B cell (primary cell): ENCODE measurements at regions not wholly inside any gene's neighbourhood (a gene's known extent, or its start where the extent isn't known, plus 50 kb on each side); places are given as distances from the start of the nearest gene placed in this dataset.

ENCODE experiments used
- ATAC-seq: fragments of 200-7000 bp; cut with Tn5 transposase; one replicate; pipeline ENCODE4 v1.10.0; 2021; ENCODE audit warnings: low read depth, mild to moderate bottlenecking, moderate number of reproducible peaks, moderate library complexity
- CTCF ChIA-PET: fragments of 350-600 bp; sonication (Branson Sonifier 250); formaldehyde crosslinking; loops from one replicate; lab custom pipeline; 2021; ENCODE audit warnings: antibody characterized with exemption, inconsistent platforms; lab: Charles Lee
- POLR2A ChIA-PET: fragments of 350-600 bp; sonication (Branson Sonifier 250); formaldehyde crosslinking; loops from one replicate; lab custom pipeline; 2021; ENCODE audit warnings: antibody characterized with exemption; lab: Charles Lee
- DNase-seq: peaks from one replicate; pipeline ENCODE4 v3.0.0; 2013
- H2AFZ ChIP-seq: 2 replicates; pipeline ENCODE4 v1.6.1; 2012; ENCODE audit warnings: mild to moderate bottlenecking, low read depth, low read length; ENCODE audit not compliant: insufficient read depth, poor library complexity, severe bottlenecking
- H3K27ac ChIP-seq, 2 donors: 1 replicate in 1 of 2; 2 replicates in 1 of 2; pipeline ENCODE4 v1.5.1; 2012 to 2013; ENCODE audit warnings: low read length in 2 of 2, mild to moderate bottlenecking in 2 of 2, moderate library complexity in 1 of 2
- H3K27me3 ChIP-seq, 4 experiments: fragments of 200-600 bp in 1 of 4; sonication (generic) in 1 of 4; replicated peaks in 1 of 4; 1 replicate in 2 of 4; 2 replicates in 2 of 4; pipeline versions ENCODE4 v1.6.1 to v1.7.0; 2013 to 2016; ENCODE audit warnings: low read length in 3 of 4, mild to moderate bottlenecking in 2 of 4, mixed read lengths in 1 of 4, moderate library complexity in 1 of 4; ENCODE audit not compliant: insufficient read depth in 4 of 4, control insufficient read depth in 3 of 4; ENCODE audit errors: control extremely low read depth in 1 of 4
- H3K36me3 ChIP-seq, 2 experiments: replicated peaks in 1 of 2; 1 replicate in 1 of 2; 2 replicates in 1 of 2; pipeline versions ENCODE4 v1.6.1 to v1.7.1; 2013; ENCODE audit warnings: low read length in 1 of 2; ENCODE audit not compliant: insufficient read depth in 2 of 2, control insufficient read depth in 1 of 2; ENCODE audit errors: control extremely low read depth in 1 of 2, extremely low read depth in 1 of 2
- H3K4me1 ChIP-seq, 2 donors: fragments of 200-600 bp in 1 of 2; sonication (generic) in 1 of 2; 1 replicate in 1 of 2; 2 replicates in 1 of 2; pipeline versions ENCODE4 v1.5.1 to v1.6.1; 2013 to 2017; ENCODE audit warnings: low read length in 2 of 2; ENCODE audit not compliant: control insufficient read depth in 2 of 2, insufficient read depth in 2 of 2
- H3K4me2 ChIP-seq: replicated peaks from 2 replicates; pipeline ENCODE3; 2012; ENCODE audit warnings: mild to moderate bottlenecking, low read depth, low read length; ENCODE audit not compliant: poor library complexity, severe bottlenecking
- H3K4me3 ChIP-seq, 5 experiments: fragments of 200-600 bp in 1 of 5; sonication (generic) in 1 of 5; 1 replicate in 3 of 5; 2 replicates in 2 of 5; pipeline versions ENCODE4 v1.5.1 to v1.7.0; 2011 to 2016; ENCODE audit warnings: low read length in 4 of 5, mild to moderate bottlenecking in 4 of 5, low read depth in 2 of 5, control low read depth in 1 of 5, moderate library complexity in 1 of 5; ENCODE audit not compliant: insufficient read depth in 1 of 5; ENCODE audit errors: control extremely low read depth in 1 of 5, extremely low read depth in 1 of 5
- H3K79me2 ChIP-seq: fragments of 200-600 bp; sonication (generic); one replicate; pipeline ENCODE4 v1.6.0; 2016; ENCODE audit warnings: low read length; ENCODE audit not compliant: control insufficient read depth, insufficient read depth
- H3K9ac ChIP-seq: fragments of 200-600 bp; sonication (generic); 2 replicates; pipeline ENCODE4 v1.6.1; 2017; ENCODE audit warnings: mild to moderate bottlenecking, low read length, moderate library complexity
- H3K9me3 ChIP-seq, 3 donors: one replicate each; pipeline versions ENCODE4 v1.6.1 to v1.7.1; 2013; ENCODE audit warnings: low read length in 2 of 3; ENCODE audit not compliant: control insufficient read depth in 2 of 3, insufficient read depth in 1 of 3; ENCODE audit errors: control extremely low read depth in 1 of 3
- H4K20me1 ChIP-seq: 2 replicates; pipeline ENCODE4 v1.6.0; 2012; ENCODE audit warnings: mild to moderate bottlenecking, low read length; ENCODE audit not compliant: insufficient read depth, control insufficient read depth, poor library complexity, severe bottlenecking
- H3K27ac Mint-ChIP-seq: one replicate; pipeline ENCODE4 v1.8.0; 2021; ENCODE audit warnings: mixed read lengths
- H3K27me3 Mint-ChIP-seq: one replicate; pipeline ENCODE4 v1.8.0; 2021; ENCODE audit warnings: mixed read lengths
- H3K4me1 Mint-ChIP-seq: one replicate; pipeline ENCODE4 v1.8.0; 2021; ENCODE audit warnings: mixed read lengths
- H3K4me3 Mint-ChIP-seq: one replicate; pipeline ENCODE4 v1.8.0; 2021; ENCODE audit warnings: mixed read lengths
- H3K9me3 Mint-ChIP-seq: one replicate; pipeline ENCODE4 v1.8.0; 2022; ENCODE audit warnings: mixed read lengths; ENCODE audit not compliant: insufficient read depth
- EZH2 ChIP-seq: IDR thresholded peaks from 2 replicates; pipeline ENCODE4 v1.6.1; 2012; ENCODE audit warnings: borderline replicate concordance, low read depth, mild to moderate bottlenecking, moderate library complexity, low read length; ENCODE audit not compliant: insufficient read depth, poor library complexity, severe bottlenecking
- WGBS: methylation state at CpG from one replicate; pipeline ENCODE4 v1.1.5; 2013; ENCODE audit warnings: missing lambda C conversion rate; ENCODE audit not compliant: insufficient coverage; 5-methylcytosine and 5-hydroxymethylcytosine counted together
- intact Hi-C: fragments of 100-400 bp; cut with micrococcal nuclease; formaldehyde crosslinking; loops from one replicate; pipeline ENCODE4 v1.10.0; 2022
- TF ChIP-seq, protein P1 (sequence below): fragments of 200-600 bp; IDR thresholded peaks from one replicate; pipeline ENCODE4 v1.8.0; 2022; ENCODE audit warnings: antibody characterized with exemption, mild to moderate bottlenecking

DNA sequence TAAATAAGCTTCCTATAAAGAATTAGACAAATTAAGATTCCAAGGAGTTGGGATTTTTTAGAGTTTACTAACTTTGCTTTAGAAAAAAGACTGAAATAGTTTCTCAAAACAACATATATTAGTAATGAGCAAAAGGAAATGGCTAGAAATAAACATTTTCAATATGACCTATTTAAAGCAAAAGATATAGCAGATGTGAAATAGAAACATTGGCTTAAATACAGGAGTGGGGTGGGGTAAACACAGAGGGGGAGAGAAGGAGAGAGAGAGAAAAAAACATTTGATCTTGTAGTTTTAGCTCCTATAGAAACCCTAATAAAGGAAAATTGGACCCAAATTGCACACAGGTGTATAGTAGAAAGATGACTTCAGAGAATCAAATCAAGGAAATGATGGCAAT is 794.5 kb downstream of the MED13L start:
- no peak overlapping the region for H3K27ac ChIP-seq
- H3K36me3 ChIP-seq = no peaks in the 10 kb centered on the region
- H3K9me3 ChIP-seq = peaks cover 0 to 3% (median 2%) of the 10 kb centered on the region in 3 donors
- H3K27me3 ChIP-seq = no peaks in the 10 kb centered on the region
- H3K4me3 ChIP-seq = no peak overlapping the region
- H3K9ac ChIP-seq = no peak overlapping the region
- ChIA-PET POLR2A (no interaction called here), CTCF (no interaction called here)
- no peak overlapping the region for H3K4me2 ChIP-seq
- H3K4me1 Mint-ChIP-seq = no peaks in the 10 kb centered on the region
- H3K27me3 Mint-ChIP-seq = no peaks in the 10 kb centered on the region
- ATAC-seq = no peak
- no peaks in the 10 kb centered on the region for H4K20me1 ChIP-seq
- peaks cover 3% of the 10 kb centered on the region for H3K9me3 Mint-ChIP-seq
- no peaks in the 10 kb centered on the region for H3K79me2 ChIP-seq
- no peak for DNase-seq
- H3K4me1 ChIP-seq = no peaks in the 10 kb centered on the region
- intact Hi-C loops = no loop called here
- no peak overlapping the region for H3K4me3 Mint-ChIP-seq
- TF ChIP-seq EZH2 = no peak
- TF ChIP-seq, protein P1, sequence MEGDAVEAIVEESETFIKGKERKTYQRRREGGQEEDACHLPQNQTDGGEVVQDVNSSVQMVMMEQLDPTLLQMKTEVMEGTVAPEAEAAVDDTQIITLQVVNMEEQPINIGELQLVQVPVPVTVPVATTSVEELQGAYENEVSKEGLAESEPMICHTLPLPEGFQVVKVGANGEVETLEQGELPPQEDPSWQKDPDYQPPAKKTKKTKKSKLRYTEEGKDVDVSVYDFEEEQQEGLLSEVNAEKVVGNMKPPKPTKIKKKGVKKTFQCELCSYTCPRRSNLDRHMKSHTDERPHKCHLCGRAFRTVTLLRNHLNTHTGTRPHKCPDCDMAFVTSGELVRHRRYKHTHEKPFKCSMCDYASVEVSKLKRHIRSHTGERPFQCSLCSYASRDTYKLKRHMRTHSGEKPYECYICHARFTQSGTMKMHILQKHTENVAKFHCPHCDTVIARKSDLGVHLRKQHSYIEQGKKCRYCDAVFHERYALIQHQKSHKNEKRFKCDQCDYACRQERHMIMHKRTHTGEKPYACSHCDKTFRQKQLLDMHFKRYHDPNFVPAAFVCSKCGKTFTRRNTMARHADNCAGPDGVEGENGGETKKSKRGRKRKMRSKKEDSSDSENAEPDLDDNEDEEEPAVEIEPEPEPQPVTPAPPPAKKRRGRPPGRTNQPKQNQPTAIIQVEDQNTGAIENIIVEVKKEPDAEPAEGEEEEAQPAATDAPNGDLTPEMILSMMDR = no peak
- H3K27ac Mint-ChIP-seq = no peak overlapping the region
- no peak overlapping the region for H2AFZ ChIP-seq

DNA sequence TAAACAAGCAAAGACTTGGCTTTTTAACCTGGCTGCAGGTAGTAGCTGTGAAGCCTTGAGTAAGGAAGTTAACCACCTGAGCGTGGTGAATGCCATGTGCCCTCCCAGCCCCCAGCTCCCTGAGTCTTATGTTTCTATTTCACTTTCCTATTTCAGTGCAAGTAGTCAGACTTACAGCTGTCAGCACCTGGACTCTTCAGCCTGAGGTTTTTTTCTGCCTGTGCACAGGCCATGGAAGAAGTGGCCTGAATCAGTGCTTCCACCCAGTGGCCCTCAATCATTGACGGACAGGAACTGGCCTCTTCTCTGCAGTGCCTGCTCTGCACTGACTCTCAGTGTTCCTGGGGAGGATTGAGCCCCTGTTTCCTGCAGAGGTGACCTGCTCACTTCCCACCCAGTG is 796.4 kb downstream of the MED13L start:
- ATAC-seq = no peak

More for the DNA sequence above, 796.4 kb downstream of the MED13L start:
- Mint-ChIP-seq H3K27me3 (no peaks in the 10 kb centered on the region), H3K9me3 (peaks cover 3% of the 10 kb centered on the region), H3K27ac (no peak overlapping the region), H3K4me3 (no peak overlapping the region), H3K4me1 (no peaks in the 10 kb centered on the region)
- Histone ChIP-seq H3K27me3 (no peaks in the 10 kb centered on the region), H3K27ac (no peak overlapping the region), H2AFZ (no peak overlapping the region), H3K4me1 (no peaks in the 10 kb centered on the region), H3K79me2 (no peaks in the 10 kb centered on the region), H3K4me2 (no peak overlapping the region), H4K20me1 (no peaks in the 10 kb centered on the region), H3K9me3 (peaks cover 0 to 3% (median 2%) of the 10 kb centered on the region in 3 donors), H3K9ac (no peak overlapping the region), H3K4me3 (no peak overlapping the region), H3K36me3 (no peaks in the 10 kb centered on the region)
- DNase-seq = no peak
- WGBS = 86% methylated on average over 2 of the region's 2 CpGs
- intact Hi-C loops = no loop called here
- ChIA-PET POLR2A (no interaction called here), CTCF (no interaction called here)
- TF ChIP-seq, protein P1 = no peak
- TF ChIP-seq EZH2 = no peak
